ENCODE measurements at regions not wholly inside any gene's neighbourhood (a gene's known extent, or its start where the extent isn't known, plus 50 kb on each side); places are given as distances from the start of the nearest gene placed in this dataset.

DNA sequence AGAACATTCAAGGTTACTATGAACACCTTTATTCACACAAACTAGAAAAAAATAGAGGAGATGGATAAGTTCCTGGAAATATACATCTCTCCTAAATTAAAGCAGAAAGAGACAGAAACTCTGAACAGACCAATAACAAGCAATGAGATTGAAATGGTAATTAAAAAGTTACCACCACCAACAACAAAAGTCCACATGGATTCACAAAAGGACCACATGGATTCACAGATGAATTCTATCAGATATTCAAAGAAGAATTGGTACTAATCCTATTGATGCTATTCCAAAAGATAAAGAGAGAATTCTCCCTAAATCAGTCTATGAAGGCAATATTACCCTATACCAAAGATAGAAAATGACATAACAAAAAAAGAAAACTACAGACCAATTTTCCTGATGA, 518.9 kb downstream of the PRDM9 start:
- intact Hi-C loops (cut with DNase I), result no loop called here
- Histone ChIP-seq H3K4me3 (no peak overlapping the region), H3K36me3 (no peaks in the 10 kb centered on the region), H3K9me3 (peaks cover 0 to 15% (median 3%) of the 10 kb centered on the region in 4 donors), H3K27ac (replicated peaks in 1 of 4) (no peak overlapping the region), H3K4me1 (no peaks in the 10 kb centered on the region), H3K27me3 (no peaks in the 10 kb centered on the region)
- no peak for DNase-seq (ENCODE audit: extremely low spot score)
- TF ChIP-seq POLR2AphosphoS5 (IDR thresholded peaks at IDR 0.05) (no peak), EP300 (IDR thresholded peaks at IDR 0.05) (no peak), POLR2A (IDR thresholded peaks at IDR 0.05; ENCODE audit: low read depth) (no peak)
- TF ChIP-seq, protein P1, sequence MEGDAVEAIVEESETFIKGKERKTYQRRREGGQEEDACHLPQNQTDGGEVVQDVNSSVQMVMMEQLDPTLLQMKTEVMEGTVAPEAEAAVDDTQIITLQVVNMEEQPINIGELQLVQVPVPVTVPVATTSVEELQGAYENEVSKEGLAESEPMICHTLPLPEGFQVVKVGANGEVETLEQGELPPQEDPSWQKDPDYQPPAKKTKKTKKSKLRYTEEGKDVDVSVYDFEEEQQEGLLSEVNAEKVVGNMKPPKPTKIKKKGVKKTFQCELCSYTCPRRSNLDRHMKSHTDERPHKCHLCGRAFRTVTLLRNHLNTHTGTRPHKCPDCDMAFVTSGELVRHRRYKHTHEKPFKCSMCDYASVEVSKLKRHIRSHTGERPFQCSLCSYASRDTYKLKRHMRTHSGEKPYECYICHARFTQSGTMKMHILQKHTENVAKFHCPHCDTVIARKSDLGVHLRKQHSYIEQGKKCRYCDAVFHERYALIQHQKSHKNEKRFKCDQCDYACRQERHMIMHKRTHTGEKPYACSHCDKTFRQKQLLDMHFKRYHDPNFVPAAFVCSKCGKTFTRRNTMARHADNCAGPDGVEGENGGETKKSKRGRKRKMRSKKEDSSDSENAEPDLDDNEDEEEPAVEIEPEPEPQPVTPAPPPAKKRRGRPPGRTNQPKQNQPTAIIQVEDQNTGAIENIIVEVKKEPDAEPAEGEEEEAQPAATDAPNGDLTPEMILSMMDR (IDR thresholded peaks at IDR 0.05), result no peak

DNA sequence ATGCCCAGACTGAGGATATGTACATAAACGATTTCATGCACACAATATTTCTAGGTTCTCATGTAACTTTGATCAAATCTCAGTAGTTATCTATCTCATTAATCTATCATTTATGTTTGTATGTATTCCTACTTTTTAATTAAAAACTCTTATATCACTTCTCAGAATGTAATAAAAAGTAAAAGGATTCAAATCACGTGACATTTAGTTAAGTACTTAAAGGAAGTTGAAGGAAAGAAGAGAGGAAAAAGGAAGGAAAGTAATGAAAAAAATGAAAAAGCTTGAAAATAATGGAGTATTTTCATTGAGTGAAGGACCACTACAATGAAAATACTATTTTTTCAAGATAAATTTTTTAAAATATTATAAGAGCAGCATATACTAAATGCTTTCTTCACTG, 535.3 kb downstream of the PRDM9 start:
- no peak overlapping the region for H3K27ac ChIP-seq (replicated peaks in 1 of 4)
- 75% methylated on average over 2 of the region's 2 CpGs for WGBS
- H3K36me3 ChIP-seq, result no peaks in the 10 kb centered on the region
- intact Hi-C loops (cut with DNase I), result no loop called here
- H3K4me3 ChIP-seq, result no peak overlapping the region
- DNase-seq (ENCODE audit: extremely low spot score), result no peak
- no peak for TF ChIP-seq POLR2A (IDR thresholded peaks at IDR 0.05; ENCODE audit: low read depth)
- TF ChIP-seq, protein P1 (IDR thresholded peaks at IDR 0.05), result no peak
- TF ChIP-seq EP300 (IDR thresholded peaks at IDR 0.05), result no peak
- no peak for TF ChIP-seq POLR2AphosphoS5 (IDR thresholded peaks at IDR 0.05)
- no peaks in the 10 kb centered on the region for H3K27me3 ChIP-seq
- H3K4me1 ChIP-seq, result no peaks in the 10 kb centered on the region
- H3K9me3 ChIP-seq, result no peaks in the 10 kb centered on the region

DNA sequence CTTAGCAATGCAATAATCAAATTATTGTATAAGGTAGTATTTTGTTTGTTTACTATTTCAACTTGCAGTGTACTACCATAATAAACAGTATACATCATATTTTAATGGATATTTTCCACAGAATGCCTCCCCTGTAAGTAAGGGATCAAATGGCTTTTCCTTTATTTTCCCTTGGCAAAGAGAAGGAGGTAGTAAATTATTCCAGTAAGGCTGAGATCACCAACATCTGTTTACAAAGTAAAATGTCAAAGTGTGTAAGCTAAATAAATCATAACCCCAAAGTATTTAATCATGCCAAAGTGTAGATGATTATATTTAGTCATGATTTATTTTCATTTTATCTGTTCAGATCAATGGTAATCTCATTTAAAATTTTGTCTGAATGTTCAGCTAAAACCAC, 537.6 kb downstream of the PRDM9 start:
- intact Hi-C loops (cut with DNase I), result no loop called here
- Histone ChIP-seq H3K27me3 (no peaks in the 10 kb centered on the region), H3K36me3 (no peaks in the 10 kb centered on the region), H3K9me3 (no peaks in the 10 kb centered on the region), H3K27ac (replicated peaks in 1 of 4) (no peak overlapping the region), H3K4me3 (no peak overlapping the region), H3K4me1 (no peaks in the 10 kb centered on the region)
- DNase-seq (ENCODE audit: extremely low spot score), result no peak
- no peak for TF ChIP-seq EP300 (IDR thresholded peaks at IDR 0.05)
- TF ChIP-seq, protein P1 (IDR thresholded peaks at IDR 0.05), result no peak
- no peak for TF ChIP-seq POLR2AphosphoS5 (IDR thresholded peaks at IDR 0.05)
- no peak for TF ChIP-seq POLR2A (IDR thresholded peaks at IDR 0.05; ENCODE audit: low read depth)

DNA sequence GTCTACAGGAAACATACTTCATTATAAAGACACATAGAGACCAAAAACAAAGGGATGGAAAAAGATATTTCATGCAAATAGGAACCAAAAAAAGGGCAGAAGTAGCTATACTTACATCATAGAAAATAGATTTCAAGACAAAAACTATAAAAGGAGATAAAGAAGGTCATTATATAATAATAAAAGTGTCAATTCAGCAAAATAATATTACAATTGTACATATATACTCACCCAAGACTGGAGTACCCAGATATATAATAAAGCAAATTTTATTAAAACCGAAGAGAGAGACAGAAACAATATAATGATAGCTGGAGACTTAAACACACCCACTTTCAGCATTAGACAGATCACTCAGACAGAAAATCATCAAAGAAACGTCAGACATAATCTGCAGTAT, 546.3 kb downstream of the PRDM9 start:
- WGBS, result 65% methylated on average over 2 of the region's 2 CpGs
- no peaks in the 10 kb centered on the region for H3K4me1 ChIP-seq
- TF ChIP-seq POLR2AphosphoS5 (IDR thresholded peaks at IDR 0.05) (no peak), POLR2A (IDR thresholded peaks at IDR 0.05; ENCODE audit: low read depth) (no peak), EP300 (IDR thresholded peaks at IDR 0.05) (no peak)
- TF ChIP-seq, protein P1 (IDR thresholded peaks at IDR 0.05), result no peak

DNA sequence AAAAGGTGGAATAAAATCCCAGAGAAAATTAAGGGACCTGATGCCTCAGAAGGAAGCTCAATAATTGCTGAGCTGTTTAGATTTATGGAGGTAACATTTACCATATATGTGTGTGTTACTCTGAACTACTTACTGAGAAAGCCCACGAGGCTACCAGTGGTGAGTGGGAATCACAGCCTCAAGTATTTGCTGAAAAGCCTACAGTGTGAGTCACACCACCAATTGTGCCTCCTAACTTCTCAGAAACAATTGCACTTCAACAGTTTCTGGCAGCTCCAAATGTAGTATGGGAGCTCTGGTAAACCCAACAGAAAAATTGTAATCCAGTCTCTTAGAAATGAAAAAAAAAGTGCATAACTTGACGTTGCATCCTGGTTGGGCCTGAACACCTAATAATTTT, 551.6 kb downstream of the PRDM9 start:
- no peak for DNase-seq (ENCODE audit: extremely low spot score)
- H3K9me3 ChIP-seq, result no peaks in the 10 kb centered on the region
- TF ChIP-seq, protein P1 (IDR thresholded peaks at IDR 0.05), result no peak
- TF ChIP-seq POLR2A (IDR thresholded peaks at IDR 0.05; ENCODE audit: low read depth) (no peak), EP300 (IDR thresholded peaks at IDR 0.05) (no peak), POLR2AphosphoS5 (IDR thresholded peaks at IDR 0.05) (no peak)
- H3K36me3 ChIP-seq, result no peaks in the 10 kb centered on the region
- H3K27me3 ChIP-seq, result no peaks in the 10 kb centered on the region
- H3K4me1 ChIP-seq, result no peaks in the 10 kb centered on the region
- 79% methylated on average over 2 of the region's 2 CpGs for WGBS
- no peak overlapping the region for H3K4me3 ChIP-seq
- no peak overlapping the region for H3K27ac ChIP-seq (replicated peaks in 1 of 4)
- intact Hi-C loops (cut with DNase I), result no loop called here

More for the DNA sequence above, 546.3 kb downstream of the PRDM9 start:
- no peak overlapping the region for H3K4me3 ChIP-seq
- no peak overlapping the region for H3K27ac ChIP-seq (replicated peaks in 1 of 4)
- no peak for DNase-seq (ENCODE audit: extremely low spot score)
- no peaks in the 10 kb centered on the region for H3K36me3 ChIP-seq
- no peaks in the 10 kb centered on the region for H3K27me3 ChIP-seq
- intact Hi-C loops (cut with DNase I), result no loop called here
- no peaks in the 10 kb centered on the region for H3K9me3 ChIP-seq

Measured in esophagus muscularis mucosa (tissue), 4 donors.